HK-2 (cell line): ENCODE measurements at regions not wholly inside any gene's neighbourhood (a gene's known extent, or its start where the extent isn't known, plus 50 kb on each side); places are given as distances from the start of the nearest gene placed in this dataset.
"Not testable (repeated sequence)": the region's sequence is repeated elsewhere in the genome, so short reads cannot be mapped to it uniquely, and the experiment has no call there.

Experiments
- DNase-seq: peaks from one replicate; pipeline ENCODE4 v3.0.0-alpha.2; 2018; ENCODE audit not compliant: unreplicated experiment

DNA sequence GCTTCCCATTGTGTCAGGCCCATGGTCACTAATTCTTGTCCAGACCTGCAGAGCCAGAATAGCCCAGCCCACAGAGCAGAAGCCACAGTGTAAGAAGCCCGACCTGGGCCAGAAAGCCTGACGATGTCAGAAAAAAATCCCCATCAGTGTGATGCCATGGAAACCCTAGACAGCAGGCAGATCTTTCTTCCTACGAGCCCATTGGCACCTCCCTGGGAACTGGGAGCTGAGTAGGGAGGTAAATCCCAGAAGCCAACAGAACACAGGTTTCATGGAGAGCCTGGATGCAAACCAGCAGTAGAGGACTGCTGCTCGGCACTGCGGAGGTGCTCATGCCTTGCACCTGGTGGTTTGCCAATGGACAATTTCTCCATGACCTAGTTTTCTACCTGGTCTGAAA is 82.2 kb upstream of the SLC22A16 start:
- DNase-seq, result no peak

DNA sequence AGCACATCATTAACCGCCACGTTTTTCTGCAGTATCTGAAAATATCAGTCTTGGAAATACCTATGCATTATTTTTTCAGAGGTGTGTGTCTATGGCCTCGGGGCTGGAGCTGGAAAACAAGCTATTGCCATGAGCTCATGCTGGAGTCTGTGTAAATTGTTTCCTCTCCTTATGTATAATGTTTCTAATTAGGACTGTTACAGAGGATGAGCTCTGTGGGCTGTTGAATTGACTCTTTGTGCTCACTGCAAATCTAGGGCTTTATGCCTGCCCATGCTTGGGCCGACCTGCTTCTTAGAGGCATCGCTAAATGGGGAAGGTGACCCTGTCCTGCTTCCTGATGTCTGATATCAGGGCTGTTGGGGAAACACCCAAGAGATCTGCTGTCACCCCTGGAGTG is 80.8 kb upstream of the SLC22A16 start:
- no peak for DNase-seq

DNA sequence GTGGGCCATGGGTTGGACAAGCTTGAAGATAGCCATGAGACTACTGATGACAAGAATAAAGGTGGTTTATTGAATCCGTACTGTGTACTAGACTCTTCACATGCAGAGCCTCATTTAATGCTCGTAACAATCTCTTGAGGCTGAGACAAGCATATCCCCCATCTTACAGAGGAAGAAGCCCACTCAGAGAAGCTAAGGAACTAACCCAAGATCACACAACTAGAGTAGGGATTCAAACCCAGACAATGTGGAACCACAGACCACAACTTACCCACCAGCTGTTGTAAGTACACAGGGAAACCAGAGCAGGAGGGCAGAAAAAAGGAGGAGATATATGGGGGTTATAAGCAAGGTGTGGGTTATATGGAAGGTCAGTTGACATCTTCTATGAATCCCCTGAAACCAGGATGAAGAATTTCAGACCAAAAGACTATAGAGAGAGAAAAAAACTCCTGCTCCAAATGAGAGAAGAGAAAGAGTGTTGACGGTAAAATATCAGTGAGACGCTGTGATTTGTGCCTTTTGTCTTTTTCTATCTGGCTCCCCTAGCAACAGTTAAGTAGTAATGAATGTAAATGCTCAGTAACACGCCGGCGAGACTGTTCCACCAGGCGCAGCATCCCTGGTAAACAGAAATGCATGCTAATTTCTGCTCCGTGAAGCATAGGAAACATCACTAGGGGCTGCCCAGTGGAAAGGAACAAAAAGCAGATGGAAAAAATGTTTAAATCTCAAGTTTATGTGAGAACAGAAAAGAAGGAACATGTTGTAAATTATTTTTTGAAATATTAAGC is 80.1 kb upstream of the SLC22A16 start:
- no peak for DNase-seq

DNA sequence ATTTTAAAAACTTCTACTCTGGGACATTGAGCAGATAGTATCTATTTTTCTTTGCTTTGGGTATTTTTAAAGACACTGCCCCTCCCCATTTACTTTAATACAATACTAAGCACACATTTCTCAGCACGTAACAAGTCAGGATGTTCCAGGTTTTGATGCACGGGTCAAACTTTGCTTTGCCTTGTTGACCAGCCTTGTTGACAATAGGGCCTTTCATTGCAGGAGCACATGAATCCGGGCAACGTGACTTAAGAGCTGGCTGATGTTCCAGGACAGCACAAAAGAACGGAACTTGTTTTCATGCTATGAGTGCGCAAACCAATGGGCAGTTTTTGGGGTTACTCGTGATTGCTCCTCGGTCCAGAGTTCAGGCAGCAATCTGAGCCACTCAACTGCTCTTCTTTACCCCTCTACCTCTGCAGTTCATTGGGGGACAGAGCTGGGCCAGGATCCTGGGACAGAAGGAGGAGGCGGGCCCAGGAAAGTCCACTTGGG is 78.6 kb upstream of the SLC22A16 start:
- no peak for DNase-seq

DNA sequence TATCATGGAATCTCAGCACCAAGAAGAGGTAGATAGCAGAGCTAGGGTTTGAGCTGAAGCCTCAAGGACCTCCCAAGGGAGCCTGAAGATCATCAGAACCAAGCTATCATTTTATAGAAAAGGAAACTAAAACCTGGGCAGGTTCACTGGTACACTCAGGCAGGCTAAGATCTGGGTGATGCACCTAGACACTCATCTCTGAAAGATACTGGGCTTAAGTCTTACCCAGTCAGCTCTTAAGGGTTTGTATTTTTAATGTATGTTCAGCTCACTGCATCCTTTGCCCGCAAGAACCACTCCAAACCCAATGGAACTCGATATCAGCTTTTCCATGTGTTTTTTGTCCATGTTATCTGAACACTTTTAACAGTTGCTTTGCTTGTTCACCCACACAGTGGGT is 78.0 kb upstream of the SLC22A16 start:
- no peak for DNase-seq

DNA sequence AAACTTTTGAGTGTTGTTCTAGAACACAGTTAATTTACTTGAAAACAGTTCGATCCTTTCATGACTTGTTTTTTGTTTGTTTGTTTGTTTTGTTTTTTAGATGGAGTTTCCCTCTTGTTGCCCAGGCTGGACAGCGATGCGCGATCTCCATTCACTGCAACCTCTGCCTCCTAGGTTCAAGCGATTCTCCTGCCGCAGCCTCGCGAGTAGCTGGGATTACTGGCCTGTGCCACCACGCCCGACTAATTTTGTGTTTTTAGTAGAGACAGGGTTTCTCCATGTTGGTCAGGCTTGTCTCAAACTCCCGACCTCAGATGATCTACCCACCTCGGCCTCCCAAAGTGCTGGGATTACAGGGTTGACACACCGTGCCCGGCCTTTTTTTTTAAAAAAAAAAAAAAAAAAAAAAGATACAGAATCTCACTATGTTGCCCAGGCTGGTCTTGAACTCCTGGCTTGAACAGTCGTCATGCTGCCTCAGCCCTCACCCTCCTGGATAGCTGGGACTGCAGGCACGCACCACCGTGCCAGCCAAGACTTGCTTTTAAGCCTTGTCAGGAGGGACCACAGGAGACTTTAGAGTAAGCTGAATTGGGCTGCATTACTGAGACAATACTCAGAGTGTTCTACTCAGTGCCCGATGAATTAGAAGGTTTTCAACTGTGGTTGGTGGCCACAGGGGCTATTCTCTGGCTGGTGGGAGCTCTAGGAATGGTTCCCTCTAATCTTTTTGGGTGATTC is 76.7 kb upstream of the SLC22A16 start:
- no peak for DNase-seq

DNA sequence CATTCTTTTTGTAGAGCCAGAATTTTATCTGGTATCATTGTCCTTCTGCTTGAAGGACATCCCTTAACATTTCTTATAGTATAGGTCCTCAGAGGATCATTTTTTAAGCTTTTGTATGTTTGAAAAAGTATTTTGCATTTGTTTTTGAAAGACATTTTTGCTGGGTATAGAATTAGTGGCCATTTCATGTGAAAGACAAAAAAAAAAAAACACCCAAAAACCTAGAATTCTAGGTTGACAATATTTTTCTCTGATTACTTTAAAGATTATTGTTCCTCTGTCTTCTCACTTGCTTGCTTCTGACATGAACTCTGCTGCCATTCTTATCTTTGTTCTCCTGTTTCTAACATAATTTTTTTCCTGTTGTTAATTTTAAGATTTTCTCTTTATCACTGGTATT is 75.7 kb upstream of the SLC22A16 start:
- no peak for DNase-seq

DNA sequence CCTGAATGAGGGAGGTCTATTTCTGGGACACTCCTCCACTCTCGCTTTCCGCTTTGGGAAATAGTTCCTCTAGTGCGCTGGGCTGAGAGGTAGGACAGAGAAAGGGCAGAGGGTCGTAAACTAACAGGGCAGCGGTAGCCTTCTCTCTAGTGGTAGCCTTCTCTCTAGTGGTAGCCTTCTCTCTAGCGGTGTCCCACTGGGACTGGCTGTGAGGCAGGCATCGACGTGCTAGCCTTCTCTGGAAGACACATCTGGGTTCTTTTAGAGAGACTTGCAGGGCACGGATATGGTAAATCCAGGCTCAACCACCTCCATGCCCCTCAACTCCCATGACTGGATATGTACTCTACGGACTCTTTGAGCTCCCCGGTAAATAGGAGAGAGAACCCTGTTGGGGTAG is 74.7 kb upstream of the SLC22A16 start:
- DNase-seq, result no peak

DNA sequence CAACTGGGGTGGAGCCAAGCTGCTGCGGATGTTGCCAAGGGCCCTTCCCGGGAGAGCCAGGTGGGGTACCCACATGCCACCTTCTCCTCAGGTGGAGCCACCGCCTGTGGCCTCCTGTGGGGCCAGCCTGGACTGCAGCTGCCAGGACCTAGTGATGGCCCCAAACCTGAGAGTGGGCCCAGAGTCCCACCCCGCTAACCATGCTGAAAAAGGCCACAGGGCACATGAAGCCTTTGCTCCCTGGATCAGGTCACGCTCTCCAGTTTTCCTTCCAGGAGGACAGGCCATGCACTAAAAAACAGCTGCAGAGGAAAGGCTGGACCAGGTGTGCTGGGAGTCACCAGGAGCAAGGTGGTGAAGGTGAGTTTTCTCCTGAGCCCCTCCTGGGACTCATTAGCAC is 73.9 kb upstream of the SLC22A16 start:
- DNase-seq, result no peak

DNA sequence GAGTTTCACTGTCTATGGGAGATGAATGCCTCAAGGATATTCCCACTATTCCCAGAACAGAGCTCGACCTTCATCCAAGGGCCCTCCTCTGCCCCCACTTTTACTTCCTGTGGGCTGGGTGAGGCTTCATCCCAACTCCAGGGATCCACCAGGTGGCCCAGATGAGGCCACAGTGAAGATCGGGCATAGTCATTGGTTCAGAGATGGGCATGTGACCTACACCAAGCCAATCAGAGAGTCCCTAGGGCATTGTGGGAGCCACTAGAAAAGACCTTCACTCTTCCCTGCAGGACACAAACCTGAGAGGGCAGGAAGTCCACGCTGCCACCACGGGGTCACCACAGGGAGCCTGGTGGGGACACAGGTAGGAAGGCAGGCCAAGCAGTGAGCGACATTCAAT is 72.9 kb upstream of the SLC22A16 start:
- no peak for DNase-seq

DNA sequence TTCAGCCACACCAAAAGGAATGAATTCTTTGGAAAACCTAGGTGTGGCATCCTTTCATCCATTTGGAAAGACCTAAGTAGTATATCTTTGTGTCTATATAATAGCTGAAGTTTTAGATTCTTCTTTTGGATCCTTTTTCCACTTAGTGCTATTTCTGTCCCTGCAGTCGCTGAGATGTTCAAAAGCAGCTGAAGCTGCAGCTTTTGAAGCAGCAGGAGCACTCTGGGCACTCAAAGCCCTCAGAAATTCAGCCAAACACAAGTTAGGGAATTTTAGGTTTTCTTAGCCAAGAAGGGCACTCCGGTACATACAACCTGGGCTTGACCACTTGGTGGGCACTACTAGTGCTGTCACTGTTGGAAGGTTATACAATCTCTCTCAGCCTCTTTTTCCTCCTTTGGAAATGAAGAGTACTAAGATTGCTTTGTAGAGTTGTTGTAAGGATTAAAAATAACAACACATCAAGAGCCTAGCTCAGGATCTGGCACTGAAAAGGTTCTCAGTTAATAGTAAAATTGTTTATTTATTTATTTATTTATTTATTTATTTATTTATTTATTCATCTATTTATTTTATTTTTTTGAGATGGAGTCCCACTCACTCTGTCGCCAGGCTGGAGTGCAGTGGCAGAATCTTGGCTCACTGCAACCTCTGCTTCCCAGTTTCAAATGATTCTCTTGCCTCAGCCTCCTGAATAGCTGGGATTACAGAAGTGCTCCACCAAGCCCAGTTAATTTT is 71.9 kb upstream of the SLC22A16 start:
- no peak for DNase-seq

DNA sequence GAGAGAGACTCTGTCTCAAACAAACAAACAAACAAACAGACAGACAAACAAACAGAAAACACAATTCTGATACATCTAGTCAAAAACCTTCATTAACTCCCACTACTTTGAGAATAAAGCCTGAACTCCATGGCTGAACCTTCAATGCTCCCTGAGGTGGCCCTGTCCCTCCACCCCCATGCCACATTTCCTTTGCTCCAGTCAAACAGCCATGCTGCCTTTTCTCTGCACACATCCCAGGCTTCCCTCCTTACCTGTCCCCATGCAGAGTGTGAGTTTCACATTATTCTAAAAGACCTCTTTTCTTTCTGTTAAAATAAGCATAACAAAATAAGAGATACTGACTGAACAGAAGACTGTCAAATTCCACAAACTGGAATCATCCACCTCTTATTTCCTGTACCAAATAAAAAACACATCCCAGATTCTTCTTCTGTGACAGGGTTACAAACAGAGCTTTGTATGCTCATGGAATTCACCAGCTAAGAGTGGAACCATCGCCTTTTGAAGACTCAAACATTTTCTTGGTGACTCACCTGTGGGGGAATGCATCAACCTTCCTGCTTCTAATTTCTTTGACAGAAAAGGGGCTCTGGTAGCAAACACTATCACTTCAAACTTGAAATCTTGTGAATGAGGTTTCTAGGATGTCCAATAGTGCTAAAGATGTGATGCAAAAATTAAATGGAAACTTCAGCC is 71.0 kb upstream of the SLC22A16 start:
- DNase-seq, result no peak

DNA sequence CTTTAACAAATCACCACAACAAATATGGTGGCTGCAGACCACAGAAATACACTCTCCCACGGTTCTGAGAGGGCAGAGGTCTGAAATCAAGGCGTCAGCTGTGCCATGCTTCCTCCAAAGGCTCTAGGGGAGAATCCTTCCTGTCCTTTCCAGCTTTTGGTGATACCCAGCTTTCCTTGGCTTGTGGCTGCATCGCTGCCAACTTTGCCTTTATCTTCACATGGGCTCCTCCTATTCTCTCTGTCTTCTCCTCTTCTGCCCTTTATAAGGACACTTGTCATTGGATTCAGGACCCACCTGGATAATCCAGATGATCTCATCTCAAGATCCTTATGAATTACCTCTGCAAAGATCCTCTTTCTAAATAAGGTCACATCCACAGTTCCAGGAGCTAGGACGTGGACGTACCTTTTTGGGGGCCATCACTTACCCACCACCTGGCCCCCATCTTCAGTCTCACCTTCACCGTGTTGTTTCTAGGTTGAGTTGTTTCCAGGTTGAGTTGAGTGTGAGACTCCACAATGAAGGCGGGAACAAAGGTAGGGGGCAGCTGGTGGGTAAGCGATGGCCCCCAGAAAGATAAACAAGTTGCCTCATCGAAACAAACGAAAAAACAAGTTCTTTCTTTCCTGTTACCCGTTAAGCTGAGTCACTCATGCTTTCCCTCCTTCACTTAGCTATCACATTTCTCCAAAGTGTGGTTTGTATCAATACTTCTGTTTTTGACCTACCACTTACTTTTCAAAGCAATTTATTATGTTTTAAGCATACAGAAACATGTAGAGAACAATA is 68.9 kb upstream of the SLC22A16 start:
- DNase-seq, result no peak

DNA sequence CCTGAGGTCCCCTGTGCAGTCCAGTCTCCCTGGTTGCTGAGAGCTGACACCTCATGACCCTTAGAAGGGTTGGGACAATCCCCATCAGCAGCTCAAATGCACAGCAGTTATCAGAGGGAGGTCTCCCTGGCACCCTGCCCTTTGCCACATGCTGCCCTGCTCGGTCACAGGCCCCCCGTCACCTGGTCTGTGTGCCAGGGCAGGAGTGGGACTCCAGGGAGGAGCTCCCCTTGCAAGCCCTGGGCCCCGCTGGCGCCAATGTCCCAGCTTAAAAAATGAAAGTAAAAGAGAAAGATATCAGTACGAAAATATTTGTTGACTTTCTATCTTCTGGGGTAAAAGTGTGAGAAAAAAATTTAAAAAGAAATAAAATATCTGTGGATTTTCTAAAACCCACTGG is 68.1 kb upstream of the SLC22A16 start:
- no peak for DNase-seq

DNA sequence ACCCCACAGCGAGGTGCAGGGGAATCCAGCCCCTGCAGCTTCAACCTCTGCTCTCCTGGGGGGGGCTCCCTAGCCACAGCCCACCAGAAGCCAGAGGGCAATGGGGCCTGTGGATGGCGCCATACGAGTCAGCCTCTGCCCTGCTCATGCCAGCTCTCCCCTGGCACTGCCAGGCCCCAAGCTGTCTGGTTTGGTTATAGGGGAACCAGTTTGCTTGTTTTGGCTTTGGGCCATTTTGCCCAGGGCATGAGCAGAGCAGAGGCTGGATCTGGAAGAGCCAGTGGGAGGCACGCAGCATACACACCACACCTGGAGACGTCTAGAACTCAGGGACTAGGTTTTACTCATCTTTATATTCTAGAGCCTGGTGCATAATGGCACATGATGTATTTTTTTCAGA is 66.7 kb upstream of the SLC22A16 start:
- DNase-seq, result no peak

DNA sequence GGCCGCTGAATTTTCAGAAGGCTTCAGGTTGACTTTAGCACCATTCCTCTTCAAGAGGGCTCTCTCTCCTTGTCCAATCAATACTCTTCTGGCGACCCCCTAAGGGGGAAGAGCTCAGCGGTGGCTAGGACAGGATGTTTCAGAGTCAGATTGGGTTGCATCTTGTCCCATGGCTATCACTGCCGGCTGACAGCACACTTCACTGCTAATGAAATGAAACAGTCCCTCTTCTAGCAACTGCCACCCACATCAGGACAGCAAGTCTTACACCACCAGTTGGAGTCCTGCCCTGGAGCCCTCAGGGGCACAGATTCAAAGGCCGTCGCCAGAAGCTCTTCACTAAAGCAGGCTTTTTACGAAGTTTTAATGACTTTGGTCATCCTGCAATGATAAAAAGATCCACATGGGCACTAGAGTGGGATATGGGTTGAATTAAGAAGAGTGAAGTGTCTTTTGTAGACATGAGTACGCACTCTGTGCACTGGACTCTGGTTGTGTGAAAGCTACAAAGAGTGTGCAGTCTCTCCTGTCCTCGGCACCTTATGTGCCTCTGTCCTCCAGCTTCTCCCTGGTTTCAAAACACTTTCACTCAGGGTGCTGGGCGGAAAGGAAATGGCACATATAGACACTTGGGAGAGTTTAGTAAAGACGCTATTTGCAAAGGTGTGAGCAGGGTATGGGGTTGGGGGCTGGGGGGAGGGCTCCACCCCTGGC is 66.1 kb upstream of the SLC22A16 start:
- DNase-seq, result no peak

DNA sequence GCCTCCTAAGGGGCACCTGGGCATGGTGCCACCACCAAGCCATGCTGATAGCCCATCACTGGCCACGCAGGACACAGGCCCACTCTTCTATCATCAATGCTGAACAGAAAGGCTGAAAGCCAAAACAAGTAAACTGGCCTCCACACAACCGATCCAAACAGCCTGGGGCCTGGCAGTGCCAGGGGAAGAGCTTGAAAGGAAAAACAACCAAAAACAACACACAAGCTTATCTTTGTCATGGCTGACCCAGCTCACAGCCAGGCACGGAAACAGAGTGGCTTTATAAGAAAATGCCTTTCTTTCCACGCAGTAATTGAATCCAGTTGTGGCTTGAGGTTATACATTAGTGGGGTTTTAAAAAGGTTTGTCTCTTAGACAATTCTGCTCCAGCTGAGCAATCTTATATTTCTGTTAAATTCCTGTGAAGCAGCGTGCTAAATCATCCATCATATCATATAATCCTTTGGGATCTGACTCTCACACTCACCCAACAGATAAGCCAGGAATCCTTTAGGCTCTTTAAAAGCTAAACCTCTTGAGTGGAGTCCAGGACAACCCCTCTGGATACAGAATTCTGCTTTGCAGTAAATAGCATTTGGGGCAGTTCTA is 65.4 kb upstream of the SLC22A16 start:
- DNase-seq, result no peak

DNA sequence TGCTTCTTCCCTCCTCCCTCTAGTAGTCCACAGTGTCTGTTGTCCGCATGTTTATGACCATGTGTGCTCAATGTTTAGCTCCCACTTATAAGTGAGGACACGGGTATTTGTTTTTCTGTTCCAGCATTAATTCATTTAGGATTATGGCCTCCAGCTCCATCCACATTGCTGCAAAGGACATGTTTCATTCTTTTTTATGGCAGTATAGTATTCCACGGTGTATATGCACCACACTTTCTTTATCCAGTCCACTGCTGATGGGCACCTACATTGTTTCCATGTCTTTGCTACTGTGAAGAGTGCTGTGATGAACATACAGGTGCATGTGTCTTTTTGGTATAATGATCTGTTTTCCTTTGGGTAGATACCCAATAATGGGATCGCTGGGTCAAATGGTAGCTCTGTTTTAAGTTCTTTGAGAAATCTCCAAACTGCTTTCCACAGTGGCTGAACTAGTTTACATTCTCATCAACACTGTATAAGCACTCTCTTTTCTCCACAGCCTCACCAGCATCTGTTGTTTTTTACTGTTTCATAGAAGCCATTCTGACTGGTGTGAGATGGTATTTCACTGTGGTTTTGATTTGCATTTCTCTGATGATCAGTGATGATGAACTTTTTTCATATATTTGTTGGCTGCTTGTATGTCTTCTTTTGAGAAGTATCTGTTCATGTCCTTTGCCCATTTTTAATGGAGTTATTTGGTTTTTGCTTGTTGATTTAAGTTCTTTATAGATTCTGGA is 63.0 kb upstream of the SLC22A16 start:
- DNase-seq, result not testable (repeated sequence)

DNA sequence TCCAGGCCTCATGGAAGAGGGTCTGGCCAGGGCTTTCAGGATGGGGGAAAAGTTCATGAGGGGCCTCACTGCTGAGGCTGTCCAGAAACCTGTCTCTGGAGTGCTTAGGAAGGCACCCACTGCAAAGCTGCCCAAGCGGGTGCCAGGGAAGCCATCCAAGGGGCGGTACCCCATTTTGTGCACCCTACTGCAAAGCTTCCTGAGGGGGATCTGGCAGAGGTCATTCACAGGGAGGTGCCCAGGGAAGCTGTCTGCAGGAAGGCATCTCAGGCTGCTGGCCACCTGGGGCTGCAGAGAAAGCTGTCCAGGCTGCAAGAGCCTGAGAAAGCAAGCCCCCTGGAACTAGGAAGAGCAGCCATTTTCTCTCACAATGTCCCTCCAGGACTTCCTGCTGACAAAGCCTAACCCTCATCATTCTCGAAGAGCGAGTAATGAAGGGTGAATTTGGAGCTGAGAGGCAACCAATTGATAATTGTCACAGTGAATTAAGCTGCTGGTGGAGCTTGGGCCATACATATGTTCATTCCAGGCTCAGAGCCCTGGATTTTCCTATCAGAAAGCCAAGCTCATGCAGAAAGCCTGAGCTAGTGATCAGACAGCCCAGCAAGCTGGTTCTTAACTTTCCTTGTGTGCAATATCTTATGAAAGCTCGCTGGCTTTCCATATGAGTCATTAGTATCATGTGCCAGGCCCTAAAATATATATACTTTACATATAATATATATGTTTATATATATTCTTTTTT is 62.2 kb upstream of the SLC22A16 start:
- no peak for DNase-seq
